Thyroid gland (tissue), 4 donors: ENCODE measurements at regions not wholly inside any gene's neighbourhood (a gene's known extent, or its start where the extent isn't known, plus 50 kb on each side); places are given as distances from the start of the nearest gene placed in this dataset.

Experiments
- POLR2A ChIP-seq, 2 donors: fragments of 450-650 bp; IDR thresholded peaks; one replicate each; pipeline ENCODE4 v1.6.1; 2017; ENCODE audit warnings: antibody characterized with exemption in 2 of 2, mild to moderate bottlenecking in 2 of 2, moderate library complexity in 1 of 2
- TF ChIP-seq, protein P1 (sequence below), 6 experiments: fragments of 200-600 bp in 3 of 6; fragments of 450-650 bp in 3 of 6; sonication (generic) in 3 of 6; IDR thresholded peaks; one replicate each; pipeline ENCODE4 v1.5.1; 2016 to 2019; ENCODE audit warnings: antibody characterized with exemption in 6 of 6, mild to moderate bottlenecking in 2 of 6, inconsistent platforms in 1 of 6, moderate library complexity in 1 of 6

DNA sequence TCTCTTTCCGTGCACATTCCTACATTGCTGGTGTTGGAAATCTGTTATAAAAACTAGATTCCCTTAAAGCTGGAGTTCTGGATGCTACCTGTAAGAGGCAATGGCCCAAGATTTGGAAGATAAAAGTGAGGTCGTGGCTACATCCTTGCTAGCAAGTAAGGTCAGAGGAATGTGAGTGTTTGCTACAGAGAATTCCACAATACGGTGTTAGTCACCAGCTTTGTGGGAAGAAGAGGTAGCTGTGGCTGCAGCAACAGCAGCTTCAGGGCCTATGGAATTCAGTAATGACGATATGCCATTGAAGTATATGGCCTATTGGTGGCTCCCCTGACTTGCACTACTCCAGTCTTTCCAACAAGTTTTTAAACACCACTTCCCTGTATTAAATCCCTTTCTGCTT is 227.7 kb upstream of the TMEM260 start:
- TF ChIP-seq, protein P1, sequence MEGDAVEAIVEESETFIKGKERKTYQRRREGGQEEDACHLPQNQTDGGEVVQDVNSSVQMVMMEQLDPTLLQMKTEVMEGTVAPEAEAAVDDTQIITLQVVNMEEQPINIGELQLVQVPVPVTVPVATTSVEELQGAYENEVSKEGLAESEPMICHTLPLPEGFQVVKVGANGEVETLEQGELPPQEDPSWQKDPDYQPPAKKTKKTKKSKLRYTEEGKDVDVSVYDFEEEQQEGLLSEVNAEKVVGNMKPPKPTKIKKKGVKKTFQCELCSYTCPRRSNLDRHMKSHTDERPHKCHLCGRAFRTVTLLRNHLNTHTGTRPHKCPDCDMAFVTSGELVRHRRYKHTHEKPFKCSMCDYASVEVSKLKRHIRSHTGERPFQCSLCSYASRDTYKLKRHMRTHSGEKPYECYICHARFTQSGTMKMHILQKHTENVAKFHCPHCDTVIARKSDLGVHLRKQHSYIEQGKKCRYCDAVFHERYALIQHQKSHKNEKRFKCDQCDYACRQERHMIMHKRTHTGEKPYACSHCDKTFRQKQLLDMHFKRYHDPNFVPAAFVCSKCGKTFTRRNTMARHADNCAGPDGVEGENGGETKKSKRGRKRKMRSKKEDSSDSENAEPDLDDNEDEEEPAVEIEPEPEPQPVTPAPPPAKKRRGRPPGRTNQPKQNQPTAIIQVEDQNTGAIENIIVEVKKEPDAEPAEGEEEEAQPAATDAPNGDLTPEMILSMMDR (IDR thresholded peaks at IDR 0.05) = no peak
- no peak for TF ChIP-seq POLR2A (IDR thresholded peaks at IDR 0.05)
